ENCODE measurements at regions not wholly inside any gene's neighbourhood (a gene's known extent, or its start where the extent isn't known, plus 50 kb on each side); places are given as distances from the start of the nearest gene placed in this dataset.
"Not testable (repeated sequence)": the region's sequence is repeated elsewhere in the genome, so short reads cannot be mapped to it uniquely, and the experiment has no call there.

GRCh38 chr7:32223721-32224120, 153.5 kb upstream of the PDE1C start:
- no peak for DNase-seq (ENCODE audit: low read depth)
- no peak for TF ChIP-seq CTCF (IDR thresholded peaks at IDR 0.05; ENCODE audit: control insufficient read depth, extremely low read depth, insufficient read depth)

GRCh38 chr7:32223071-32223650, 153.0 kb upstream of the PDE1C start:
- no peak for DNase-seq (ENCODE audit: low read depth)
- TF ChIP-seq CTCF (IDR thresholded peaks at IDR 0.05; ENCODE audit: control insufficient read depth, extremely low read depth, insufficient read depth): no peak
- no peak overlapping the region for H3K4me3 ChIP-seq (ENCODE audit: low read depth, low read length)

More at GRCh38 chr7:32223721-32224120, 153.5 kb upstream of the PDE1C start:
- no peak overlapping the region for H3K4me3 ChIP-seq (ENCODE audit: low read depth, low read length)

- no peak for DNase-seq (ENCODE audit: low read depth)
- H3K4me3 ChIP-seq (ENCODE audit: low read depth, low read length): no peak overlapping the region
- no peak for TF ChIP-seq CTCF (IDR thresholded peaks at IDR 0.05; ENCODE audit: control insufficient read depth, extremely low read depth, insufficient read depth)
These were observed 152.2 kb upstream of the PDE1C start for GRCh38 chr7:32222251-32222900.

- H3K4me3 ChIP-seq (ENCODE audit: low read depth, low read length): no peak overlapping the region
- TF ChIP-seq CTCF (IDR thresholded peaks at IDR 0.05; ENCODE audit: control insufficient read depth, extremely low read depth, insufficient read depth): no peak
- no peak for DNase-seq (ENCODE audit: low read depth)
These were observed 151.5 kb upstream of the PDE1C start for GRCh38 chr7:32221736-32222135.

GRCh38 chr7:32221056-32221455, 150.8 kb upstream of the PDE1C start:
- no peak for TF ChIP-seq CTCF (IDR thresholded peaks at IDR 0.05; ENCODE audit: control insufficient read depth, extremely low read depth, insufficient read depth)
- no peak overlapping the region for H3K4me3 ChIP-seq (ENCODE audit: low read depth, low read length)
- no peak for DNase-seq (ENCODE audit: low read depth)

- not testable (repeated sequence) for H3K4me3 ChIP-seq (ENCODE audit: low read depth, low read length); DNase-seq (ENCODE audit: low read depth)
These were observed 149.6 kb upstream of the PDE1C start for GRCh38 chr7:32219831-32220230.

GRCh38 chr7:32219416-32219815, 149.2 kb upstream of the PDE1C start:
- DNase-seq (ENCODE audit: low read depth): no peak
- H3K4me3 ChIP-seq (ENCODE audit: low read depth, low read length): no peak overlapping the region
- no peak for TF ChIP-seq CTCF (IDR thresholded peaks at IDR 0.05; ENCODE audit: control insufficient read depth, extremely low read depth, insufficient read depth)
